Activated CD8-positive, alpha-beta memory T cell treated with anti-CD3 and anti-CD28 coated beads for 36 hours (primary cell): ENCODE measurements at regions not wholly inside any gene's neighbourhood (a gene's known extent, or its start where the extent isn't known, plus 50 kb on each side); places are given as distances from the start of the nearest gene placed in this dataset.

ENCODE experiments used
- CTCF ChIA-PET: fragments of 350-600 bp; sonication (Branson Sonifier 250); formaldehyde crosslinking; loops from one replicate; lab custom pipeline; 2021; ENCODE audit warnings: antibody characterized with exemption; lab: Charles Lee
- POLR2A ChIA-PET: fragments of 350-600 bp; sonication (Branson Sonifier 250); formaldehyde crosslinking; loops from one replicate; lab custom pipeline; 2021; ENCODE audit warnings: antibody characterized with exemption; lab: Charles Lee

DNA sequence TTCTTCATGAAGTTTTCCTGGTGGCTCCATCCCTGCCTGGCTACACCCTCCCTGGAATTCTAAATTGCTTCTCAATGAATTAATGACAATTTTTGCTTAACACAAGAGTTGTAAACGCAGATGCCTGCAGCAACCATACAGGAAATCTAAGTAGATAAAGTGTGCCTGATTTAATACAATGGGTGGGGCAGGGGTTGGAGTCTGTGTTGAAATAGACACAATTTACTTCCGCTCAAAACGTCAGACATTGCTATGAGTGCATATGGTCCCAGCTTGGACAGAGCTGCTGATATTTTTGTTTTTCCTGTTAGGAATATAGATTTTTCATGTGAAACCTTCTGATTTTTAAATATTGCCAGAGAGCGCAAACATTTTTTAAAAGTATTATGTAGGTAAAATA lies 1235.0 kb upstream of the SORCS1 start:
- POLR2A ChIA-PET, result no interaction called here
- CTCF ChIA-PET, result no interaction called here

DNA sequence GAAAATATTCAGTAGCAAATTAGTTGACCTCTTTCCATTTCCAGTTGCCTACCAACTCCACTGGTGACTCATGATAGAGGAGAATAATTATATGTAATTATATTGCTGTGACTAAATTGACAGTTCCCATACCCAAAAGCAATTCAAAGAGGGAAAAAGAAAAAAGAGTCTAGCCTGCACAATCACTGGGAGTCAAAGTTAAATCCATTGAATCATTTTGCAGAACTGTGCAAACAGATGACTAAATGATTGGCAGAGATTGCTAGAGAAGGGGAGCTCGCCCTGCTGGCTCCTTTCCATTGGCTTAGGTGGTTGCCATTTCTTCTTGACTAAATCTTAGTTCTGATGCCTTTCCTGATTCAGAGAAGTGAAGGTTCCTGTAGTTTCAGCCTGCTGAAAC lies 1228.6 kb upstream of the SORCS1 start:
- ChIA-PET POLR2A (no interaction called here), CTCF (no interaction called here)

DNA sequence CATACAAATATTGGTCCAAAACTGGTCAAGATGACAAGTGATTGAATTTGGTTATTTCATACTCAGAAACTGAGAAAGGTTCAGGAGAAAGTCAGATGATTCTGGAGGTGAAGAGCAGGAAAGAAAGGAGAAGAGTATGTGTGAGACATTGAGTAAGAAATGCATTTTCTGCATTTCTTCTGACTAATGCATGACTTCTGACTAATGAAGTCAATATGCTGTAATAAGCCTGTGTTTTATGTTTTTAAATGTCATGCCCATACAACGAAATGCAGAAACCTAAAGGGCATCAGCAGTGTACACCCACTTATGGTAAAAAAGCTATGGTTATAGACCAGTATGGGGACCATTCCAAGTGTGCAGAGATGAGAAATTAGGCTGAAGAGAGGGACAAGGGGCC lies 1227.8 kb upstream of the SORCS1 start:
- ChIA-PET CTCF (no interaction called here), POLR2A (no interaction called here)

DNA sequence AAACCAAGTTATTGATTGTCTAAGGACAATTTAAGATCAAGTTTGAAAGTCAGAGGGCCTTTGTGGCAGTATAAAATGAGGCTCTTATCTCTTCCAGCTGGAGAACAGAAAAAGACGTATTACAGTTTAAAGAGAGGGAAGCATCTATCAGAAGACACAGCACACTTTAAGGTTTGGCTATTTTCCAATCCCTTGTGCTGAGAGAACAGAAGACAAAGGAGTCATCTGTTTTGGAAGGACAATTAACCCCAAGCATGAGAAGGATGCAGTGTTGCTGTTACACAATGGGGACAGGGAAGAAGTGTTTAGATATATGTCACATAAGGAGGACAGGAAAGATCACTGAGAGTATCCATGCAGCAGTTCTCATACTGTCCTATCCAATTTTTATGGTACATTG lies 1224.2 kb upstream of the SORCS1 start:
- POLR2A ChIA-PET, result no interaction called here

DNA sequence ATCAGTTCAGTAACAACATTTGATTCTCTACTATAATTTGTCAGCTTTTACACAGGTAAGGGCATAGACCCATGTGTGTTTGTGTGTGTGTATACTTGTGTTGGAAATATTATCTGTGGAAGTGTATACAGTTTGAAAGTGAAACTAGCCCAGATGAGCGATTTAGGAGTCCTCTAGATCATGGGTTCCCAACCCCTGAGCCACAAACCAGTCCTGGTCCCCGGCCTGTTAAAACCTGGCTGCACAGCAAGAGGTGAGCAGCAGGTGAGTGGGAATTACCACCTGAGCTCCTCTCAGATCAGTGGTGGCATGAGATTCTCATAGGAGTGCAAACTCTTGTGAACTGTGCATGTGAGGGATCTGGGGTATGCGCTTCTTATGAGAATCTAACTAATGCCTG lies 1221.5 kb upstream of the SORCS1 start:
- ChIA-PET CTCF (no interaction called here), POLR2A (no interaction called here)

More for the DNA sequence above, 1224.2 kb upstream of the SORCS1 start:
- CTCF ChIA-PET, result no interaction called here

DNA sequence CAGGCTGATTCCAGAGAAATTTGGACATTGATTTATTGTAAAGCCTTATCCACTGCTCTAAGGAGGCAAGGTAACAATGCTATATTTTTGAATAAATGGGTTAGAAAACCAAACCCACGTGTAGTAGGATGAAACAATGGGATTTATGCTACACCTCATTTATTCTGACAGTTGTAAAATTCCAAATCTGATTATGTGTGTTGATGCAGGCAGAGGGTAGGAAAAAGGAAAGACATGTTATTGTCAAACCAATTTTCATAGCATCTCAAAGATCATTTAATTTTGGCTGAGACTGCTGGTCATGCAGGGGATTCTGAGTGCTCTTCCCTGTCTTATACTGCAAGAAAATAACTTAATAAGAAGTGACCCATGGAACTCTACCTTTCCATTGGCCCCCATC lies 1219.9 kb upstream of the SORCS1 start:
- ChIA-PET CTCF (no interaction called here), POLR2A (no interaction called here)

DNA sequence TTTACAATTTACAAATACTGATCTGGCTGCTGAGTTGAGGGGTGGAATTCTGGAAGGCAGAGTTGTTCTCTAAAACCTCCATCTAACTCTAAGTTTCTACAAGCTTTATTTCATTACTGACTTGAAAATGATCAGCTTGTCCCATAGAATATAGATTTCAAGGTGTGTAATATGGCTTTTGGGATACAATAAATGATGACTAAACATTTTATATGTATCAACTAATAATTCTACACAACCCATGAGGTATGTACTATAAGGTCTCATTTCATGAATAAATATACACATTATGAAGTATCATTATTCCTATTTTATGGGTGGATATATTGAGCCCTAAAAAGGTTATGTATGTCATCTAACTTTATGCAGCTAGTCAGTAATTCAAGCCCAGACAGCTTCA lies 1214.3 kb upstream of the SORCS1 start:
- ChIA-PET CTCF (no interaction called here), POLR2A (no interaction called here)

DNA sequence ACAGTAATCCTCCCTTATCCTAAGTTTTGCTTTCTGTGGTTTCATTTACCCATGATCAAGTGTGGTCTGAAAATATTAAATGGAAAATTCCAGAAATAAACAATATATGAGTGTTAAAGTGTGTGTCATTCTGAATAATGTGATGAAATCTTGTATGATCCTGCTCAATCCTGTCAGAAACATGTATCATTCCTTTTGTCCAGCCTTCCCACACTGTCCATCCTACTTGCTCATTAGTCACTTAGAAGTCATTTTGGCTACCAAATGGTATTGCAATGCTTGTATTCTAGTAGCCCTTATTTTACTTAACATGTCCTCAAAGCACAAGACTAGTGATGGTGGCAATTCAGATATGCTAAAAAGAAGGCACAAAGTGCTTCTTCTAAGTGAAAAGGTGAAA lies 1211.2 kb upstream of the SORCS1 start:
- ChIA-PET CTCF (no interaction called here), POLR2A (no interaction called here)

DNA sequence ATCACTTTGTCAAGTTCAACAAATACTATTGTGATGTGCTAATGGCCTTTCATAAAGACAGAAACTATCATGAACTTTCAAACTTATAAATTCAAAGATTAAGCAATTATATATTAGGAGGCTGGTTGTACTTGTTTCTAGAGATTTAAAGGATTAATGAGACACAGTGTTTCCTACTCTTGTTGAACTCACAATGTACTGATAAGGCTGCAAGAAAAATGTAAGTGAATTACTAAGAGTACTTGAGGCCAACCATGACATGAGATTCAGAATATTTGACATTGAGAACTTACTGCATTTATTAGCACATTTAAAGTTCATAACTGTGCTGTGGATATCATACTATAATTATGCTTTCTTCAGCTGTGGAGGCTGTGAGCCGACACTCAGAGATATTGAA lies 1210.5 kb upstream of the SORCS1 start:
- POLR2A ChIA-PET, result no interaction called here
- CTCF ChIA-PET, result no interaction called here

DNA sequence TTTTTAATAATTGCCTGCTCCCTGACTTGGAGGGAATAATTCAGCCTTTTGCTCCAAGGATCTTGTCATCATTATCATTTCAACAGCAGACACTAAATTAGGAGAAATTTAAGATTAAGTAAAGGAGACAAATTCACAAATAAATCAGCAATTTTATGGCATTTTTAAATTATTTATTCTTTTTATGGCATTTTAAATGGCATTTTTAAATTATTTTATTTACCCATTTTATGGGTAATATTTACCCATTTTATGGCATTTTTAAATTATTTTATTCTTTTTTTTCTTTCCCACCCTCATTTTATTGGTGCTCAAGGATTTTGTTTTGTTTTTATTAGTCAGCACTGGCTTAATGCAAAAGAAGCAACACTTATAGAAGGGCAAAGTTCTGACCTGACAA lies 1201.0 kb upstream of the SORCS1 start:
- CTCF ChIA-PET, result no interaction called here

DNA sequence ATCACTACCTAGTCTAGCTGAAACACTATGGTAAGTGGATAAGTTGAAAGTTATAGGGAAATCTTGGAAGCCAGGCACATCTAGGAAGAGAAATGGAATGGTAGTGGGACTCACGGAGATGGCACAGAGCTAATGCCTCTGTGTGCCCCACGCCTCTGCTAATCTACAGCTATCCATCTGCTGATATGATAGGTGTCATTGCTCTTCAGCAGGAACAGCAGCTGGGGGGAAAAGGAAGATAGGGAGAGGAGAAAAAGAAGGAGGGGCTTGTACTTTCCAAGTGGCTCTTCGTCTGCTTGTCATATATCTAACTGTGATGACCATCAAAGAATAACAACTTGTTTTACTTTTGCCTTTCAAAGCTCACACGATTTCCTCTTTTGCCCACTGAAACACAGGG lies 1199.1 kb upstream of the SORCS1 start:
- CTCF ChIA-PET, result no interaction called here

More for the DNA sequence above, 1201.0 kb upstream of the SORCS1 start:
- POLR2A ChIA-PET, result no interaction called here

DNA sequence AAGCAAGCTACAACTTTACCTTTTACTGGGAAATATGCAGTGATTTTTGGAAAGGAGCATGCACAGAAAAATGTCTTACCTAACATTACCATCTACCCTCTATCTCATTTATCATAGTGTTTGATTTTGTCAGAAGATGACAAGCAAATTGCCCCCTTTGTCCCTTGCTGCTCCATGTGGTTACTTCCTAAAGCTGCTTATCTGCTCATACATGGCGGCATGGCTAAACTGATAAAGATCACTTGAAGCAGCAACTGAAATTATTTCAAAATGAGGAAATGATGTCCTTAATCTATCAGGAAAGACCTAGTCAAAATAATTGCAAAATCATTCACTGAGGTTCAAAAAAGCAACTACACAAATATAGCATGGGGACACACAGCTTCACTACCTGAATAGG lies 1198.5 kb upstream of the SORCS1 start:
- CTCF ChIA-PET, result no interaction called here
- POLR2A ChIA-PET, result no interaction called here

More for the DNA sequence above, 1199.1 kb upstream of the SORCS1 start:
- POLR2A ChIA-PET, result no interaction called here

DNA sequence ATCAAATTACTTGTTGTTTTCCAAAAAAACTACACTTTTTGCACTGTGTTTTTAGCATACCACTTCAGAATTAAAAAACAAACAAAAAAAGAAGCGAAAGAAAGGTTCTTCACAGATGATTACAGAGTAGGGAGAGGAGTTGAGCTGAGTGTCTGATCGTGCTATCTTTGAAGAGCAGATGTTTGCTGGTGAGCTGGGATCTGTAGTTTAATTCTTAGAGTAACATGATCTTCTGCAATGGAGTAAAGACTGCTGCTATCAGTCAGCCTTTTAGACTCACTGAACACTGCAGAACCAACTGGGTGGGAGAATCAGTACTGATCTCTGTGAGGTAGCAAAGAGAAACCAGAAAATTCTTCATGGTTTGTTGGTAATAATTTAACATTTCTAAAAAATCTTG lies 1197.8 kb upstream of the SORCS1 start:
- POLR2A ChIA-PET, result no interaction called here
- CTCF ChIA-PET, result no interaction called here

DNA sequence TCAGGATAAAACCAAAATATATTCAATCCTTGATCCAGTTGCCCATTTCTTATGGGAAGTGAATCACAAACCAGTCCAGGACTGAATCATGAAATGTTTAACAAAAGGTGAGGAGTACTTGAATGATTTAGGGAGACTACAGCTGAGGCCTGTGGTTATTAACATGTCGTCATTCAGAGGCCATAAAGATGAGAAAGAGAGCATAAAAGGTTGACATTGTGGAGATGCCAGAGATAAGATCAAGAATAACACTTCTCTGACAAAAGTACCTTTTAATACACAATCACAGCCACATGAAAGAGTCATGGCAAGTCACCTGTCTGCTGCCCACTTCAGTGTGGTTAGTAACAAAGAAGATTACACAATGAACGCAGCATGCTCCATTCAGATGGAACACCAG lies 1195.7 kb upstream of the SORCS1 start:
- CTCF ChIA-PET, result no interaction called here

DNA sequence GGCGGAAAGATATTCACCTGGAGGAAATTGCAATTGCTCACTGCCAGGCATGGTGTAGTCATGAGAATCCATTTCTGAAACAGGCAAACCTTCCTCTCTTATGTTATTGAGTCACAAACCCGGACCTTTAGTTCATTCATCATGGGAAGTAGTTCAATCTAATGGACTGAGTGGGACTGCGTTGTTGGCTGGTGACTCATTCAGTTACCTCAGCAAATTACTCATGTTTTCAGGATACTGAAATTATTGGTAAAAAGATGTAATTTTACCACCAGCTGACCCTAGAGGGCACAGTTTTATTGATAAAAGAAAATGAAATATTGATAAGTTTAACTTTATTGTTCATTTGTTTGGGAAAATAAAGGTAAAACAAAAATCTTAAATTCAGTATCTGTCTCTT lies 1194.4 kb upstream of the SORCS1 start:
- ChIA-PET POLR2A (no interaction called here), CTCF (no interaction called here)

More for the DNA sequence above, 1195.7 kb upstream of the SORCS1 start:
- POLR2A ChIA-PET, result no interaction called here

DNA sequence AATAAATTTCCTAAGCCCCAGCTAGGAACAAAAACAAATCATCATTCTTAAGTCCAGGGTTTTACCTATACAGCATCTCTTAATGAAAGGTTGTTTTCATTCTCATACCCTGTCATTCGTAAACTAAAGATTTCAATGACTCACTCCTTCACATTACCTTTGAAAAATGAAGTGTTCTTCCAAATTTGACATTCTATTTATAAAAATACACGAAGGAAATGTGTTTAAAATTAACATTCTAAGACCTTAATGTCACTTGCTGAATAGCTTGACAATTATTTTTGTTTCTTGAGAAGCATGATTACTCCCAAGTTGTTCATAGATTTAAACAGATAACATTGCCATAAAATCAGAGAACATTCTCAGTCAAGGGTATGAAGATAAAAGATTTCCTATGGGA lies 1188.3 kb upstream of the SORCS1 start:
- POLR2A ChIA-PET, result no interaction called here
- CTCF ChIA-PET, result no interaction called here

DNA sequence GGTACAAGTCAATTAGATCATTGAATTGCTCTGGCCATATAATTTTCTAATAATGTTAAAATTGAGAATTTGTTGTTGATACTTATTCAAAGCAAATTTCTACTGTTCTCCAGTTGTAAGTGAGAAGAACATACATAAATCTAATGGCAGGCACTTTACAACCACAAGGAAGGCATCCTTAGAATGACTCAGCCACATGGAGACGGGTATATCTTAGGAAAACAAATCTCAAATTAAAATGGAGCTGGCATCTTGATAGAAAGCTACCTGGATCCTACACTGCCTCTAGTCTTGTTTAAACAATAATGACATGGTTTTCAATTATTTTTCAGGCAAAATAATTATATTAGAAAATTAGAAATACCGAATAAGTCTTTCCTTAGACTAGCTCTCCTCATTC lies 1183.7 kb upstream of the SORCS1 start:
- ChIA-PET CTCF (no interaction called here), POLR2A (no interaction called here)

DNA sequence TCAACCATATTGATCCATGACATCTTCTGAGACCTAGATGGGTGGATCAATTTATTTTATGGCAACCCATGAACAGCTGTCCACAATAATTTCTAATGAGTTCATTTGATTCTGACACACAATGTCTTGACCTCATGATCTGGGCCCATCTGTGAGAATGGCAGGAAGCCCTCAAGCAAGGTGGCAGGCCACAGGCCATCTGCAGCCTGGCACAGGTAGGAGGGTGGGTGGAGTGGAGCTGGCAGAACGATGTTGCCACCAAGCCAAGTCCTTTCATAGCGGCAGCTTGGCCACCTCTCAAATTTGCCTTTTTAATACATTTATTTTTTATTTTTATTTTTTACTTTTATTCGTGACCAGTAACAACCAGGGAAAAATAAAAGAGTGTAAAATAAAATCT lies 1181.6 kb upstream of the SORCS1 start:
- CTCF ChIA-PET, result no interaction called here
- POLR2A ChIA-PET, result no interaction called here

DNA sequence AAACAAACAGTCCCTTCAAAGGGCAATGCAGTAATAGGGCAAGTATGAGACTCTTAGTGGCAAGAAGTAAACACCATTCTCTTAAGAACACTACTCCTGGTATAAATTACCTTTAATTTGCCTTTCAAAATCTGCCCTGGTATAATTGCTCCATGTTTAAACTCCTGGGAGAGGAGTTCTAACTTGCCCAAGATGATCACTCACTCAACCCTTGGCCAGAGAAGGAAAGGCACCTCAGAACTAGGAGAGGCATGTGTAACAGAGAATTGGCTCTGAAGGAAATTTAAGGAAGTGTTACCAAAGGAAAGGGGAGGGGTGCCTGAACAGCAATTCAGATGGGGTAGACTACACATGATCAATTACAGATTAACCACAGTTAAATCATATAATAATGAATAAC lies 1173.6 kb upstream of the SORCS1 start:
- CTCF ChIA-PET, result no interaction called here

DNA sequence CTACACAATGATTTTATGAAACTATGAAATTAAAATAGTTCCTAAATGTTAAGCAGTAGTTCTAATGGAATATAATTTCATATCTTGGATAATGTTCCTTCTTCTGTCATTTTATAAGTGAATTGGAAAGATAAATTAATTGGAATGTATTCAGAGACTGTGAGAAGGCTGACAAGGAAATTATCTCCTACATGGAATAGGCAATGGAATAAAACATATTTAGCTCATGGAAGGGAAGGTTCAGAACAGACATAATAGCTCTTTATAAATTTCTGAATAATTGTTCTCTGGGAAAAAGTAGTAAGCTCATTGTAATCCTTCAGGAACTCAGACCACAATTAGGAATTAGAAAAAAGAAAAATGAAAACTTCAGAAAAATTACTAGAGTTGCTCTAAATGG lies 1172.3 kb upstream of the SORCS1 start:
- ChIA-PET CTCF (no interaction called here), POLR2A (no interaction called here)

More for the DNA sequence above, 1173.6 kb upstream of the SORCS1 start:
- POLR2A ChIA-PET, result no interaction called here

DNA sequence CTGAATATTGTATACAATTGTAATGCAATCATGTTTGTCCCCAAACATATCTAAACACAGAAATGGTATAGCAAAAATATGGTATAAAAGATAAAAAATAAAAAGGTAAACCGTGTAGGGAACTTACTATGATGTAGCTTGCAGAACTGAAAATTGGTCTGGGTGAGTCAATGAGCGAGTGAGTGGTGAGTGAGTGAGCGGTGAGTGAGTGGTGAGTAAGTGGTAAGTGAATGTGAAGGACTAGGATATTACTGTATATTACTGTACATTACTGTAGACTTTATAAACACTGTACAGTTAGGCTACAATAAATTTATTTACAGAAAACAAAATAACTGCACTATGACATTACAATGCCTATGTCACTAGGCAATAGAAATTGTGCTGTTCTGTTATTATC lies 1163.2 kb upstream of the SORCS1 start:
- ChIA-PET CTCF (no interaction called here), POLR2A (no interaction called here)

DNA sequence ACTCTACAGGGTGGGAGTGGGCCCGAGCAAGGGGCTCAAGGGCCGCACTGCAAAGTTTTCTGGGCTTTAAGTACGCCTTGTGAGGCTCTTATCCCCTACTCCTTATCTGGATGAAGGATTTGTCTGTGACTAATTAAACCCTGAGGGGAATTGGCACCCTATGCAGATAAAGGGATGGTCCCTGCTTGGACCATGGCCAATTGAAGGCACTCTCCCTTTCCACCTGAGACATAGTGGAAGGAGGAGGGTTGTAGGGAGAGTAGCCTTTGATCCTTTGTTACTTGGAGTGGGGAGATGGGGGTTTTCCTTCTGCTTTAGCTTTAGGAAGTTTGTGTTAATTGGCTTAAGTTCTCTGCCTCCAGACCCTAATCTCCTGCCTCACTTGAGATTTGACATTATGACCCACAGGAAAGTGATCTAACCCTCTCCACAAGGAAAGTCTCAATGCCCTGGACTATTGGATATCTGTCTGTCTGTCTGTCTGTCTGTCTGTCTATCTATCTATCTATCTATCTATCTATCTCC lies 1158.8 kb upstream of the SORCS1 start:
- CTCF ChIA-PET, result no interaction called here
- POLR2A ChIA-PET, result no interaction called here
